GM18861 (cell line): ENCODE measurements at regions not wholly inside any gene's neighbourhood (a gene's known extent, or its start where the extent isn't known, plus 50 kb on each side); places are given as distances from the start of the nearest gene placed in this dataset.

ENCODE experiments used
- ATAC-seq: cut with Tn5 transposase; IDR thresholded peaks from one replicate; pipeline ENCODE4 v1.9.1; 2021; ENCODE audit not compliant: unreplicated experiment

DNA sequence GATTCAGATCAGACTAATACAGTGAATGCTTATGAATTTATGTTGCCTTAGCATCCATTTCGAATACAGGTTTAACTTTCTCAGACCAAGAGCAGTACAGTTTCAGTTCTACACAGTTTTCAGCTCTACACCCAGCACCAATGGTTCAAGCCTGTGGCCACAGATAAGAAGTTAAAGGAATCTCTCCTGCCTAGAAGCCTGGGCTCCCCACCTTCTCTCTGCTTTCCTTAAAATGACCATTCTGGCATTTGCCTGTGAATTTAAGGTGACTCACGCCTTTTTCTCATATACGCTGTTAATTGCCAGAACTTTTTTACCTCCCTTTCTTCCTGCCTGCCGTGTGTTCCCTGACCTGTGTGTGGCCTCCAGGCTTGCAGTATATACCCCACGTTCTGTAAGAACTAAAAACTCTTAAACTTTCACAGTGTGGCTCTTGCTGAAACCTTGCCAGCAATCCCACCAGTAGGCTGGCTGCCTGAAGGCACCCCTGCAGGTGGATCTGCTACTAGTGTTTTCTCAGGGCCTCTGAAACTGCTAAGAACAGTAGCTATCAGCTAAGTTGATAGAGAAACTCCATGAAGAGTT is 692.8 kb upstream of the CDH18 start:
- no peak for ATAC-seq

DNA sequence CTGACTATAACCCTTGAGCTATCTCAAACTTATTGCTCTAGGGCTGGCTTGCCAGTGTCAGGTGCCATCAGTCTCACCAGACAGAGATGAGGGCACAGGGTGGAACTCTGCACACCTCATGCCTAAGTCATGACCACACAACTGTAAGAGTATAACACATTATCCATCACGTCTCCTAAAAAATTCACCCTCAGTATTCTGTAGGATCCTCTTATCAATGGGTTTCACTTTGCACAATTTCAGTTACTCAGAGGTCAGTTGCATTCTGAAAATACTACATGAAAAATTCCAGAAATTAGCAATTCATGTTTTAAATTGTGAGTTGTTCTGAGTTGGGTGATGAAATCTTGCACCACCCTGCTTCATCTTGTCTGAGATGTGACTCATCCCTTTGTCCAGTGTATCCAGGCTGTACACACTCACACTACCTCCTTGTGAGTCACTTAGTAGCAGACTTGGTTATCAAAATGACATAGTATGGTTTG is 690.9 kb upstream of the CDH18 start:
- no peak for ATAC-seq

DNA sequence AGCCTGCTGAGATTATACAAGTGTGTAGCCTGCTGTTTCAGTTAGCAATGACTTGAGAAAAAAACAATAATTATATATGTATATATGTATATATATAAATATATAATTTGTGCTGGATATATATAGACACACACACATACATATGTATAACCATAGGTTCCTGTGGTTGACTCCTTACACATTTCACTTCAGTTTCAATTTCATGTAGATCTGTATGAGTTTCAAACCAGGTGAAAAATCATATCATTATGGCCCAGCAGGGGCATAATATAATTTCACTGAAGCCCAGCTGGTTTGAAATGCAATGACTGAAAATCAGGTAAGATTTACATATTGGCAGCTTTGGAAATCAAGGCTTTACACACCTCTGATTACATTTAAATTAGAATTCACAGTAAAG is 690.4 kb upstream of the CDH18 start:
- ATAC-seq = no peak

GRCh38 chr5:20660588-20660987 is 672.6 kb upstream of the CDH18 start:
- no peak for ATAC-seq

DNA sequence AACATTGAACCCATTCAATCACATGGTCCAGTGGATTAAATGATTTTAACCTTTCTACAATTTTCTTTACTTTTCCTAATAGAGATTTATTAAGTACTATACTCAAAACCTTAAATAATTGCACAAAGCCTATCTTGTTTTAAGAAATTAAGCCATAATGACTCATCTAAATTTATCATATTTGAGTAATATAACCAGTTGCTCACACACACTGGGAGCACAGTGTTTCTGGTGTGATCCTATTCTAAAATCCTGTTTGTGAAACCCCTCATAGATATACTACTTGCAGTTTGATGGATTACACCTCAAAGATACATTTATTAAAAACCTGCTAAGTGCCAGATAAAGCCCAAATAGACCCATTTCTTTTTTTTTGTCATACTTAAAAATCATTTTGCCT is 668.3 kb upstream of the CDH18 start:
- ATAC-seq = no peak

DNA sequence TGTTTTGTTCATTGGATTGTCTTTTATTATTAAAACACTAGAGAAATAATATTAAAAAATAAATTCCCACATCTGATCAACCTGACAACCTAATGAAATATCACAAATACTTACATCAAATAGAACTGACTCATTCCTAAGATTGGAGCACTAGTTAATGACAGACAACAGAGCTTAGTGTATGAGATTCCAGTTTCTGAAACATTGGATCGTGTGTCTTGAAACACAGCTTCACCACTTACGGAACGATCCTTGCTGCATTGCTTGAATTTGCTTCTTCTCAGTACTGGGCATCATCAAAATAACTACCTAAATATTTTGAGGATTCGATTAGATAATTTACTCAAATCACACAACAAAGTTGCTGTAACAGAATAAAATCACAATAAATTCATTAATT is 667.2 kb upstream of the CDH18 start:
- no peak for ATAC-seq

DNA sequence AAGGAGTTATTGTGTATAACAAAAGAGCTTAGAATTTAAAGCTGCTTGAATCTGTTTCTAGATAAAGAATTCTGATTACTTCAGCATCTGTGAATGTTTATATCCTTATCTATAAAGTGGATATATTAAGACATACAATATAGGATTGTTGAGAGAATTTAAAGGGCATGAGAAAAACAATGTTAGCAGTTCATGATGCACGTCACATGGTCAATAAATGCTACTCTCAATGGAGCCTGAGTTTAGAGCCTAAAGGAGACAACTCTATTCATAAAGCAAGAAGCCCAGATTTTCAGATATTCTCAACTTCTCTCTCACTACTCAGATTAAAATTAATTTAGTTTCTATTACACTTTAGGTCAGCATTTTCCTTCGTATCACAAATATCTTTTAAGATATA is 666.7 kb upstream of the CDH18 start:
- ATAC-seq = no peak

GRCh38 chr5:20654033-20654432 is 666.0 kb upstream of the CDH18 start:
- no peak for ATAC-seq

DNA sequence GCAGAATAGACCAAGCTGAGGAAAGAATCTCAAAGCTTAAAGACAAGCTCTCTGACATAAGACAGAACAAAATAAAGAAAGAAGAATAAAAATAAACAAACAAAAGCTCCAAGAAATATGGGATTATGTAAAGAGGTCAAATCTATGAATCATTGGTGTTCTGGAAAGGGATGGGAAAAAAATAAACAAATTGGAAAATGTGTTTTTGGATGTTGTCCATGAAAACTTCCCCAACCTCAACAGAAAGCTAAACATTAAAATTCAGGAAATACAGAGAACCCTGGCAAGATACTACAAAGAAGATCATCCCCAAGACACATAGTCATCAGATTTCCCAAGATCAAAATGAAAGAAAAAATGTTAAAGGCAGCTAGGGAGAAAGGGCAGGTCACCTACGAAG is 662.0 kb upstream of the CDH18 start:
- ATAC-seq = no peak

DNA sequence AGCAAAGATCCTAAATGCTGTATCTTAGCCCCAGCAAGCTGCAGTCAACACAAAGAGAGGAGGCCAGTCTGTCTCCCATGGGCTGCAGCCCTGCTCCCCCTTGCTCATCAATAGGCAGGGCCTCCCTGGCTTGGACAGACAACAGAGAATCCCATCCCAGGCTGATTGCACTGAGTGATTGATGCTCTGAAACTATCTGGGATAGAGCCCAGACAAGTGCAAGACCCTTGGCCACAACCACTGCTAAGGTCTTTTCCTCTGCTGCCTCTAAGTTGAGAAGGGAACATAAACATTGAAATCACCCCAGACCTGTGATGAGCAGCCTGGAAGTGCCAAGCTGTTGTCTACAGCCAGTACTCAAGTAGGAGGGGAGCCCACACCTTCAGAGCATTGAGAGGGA is 661.0 kb upstream of the CDH18 start:
- ATAC-seq = no peak

GRCh38 chr5:20636686-20637085 is 648.7 kb upstream of the CDH18 start:
- ATAC-seq = no peak

DNA sequence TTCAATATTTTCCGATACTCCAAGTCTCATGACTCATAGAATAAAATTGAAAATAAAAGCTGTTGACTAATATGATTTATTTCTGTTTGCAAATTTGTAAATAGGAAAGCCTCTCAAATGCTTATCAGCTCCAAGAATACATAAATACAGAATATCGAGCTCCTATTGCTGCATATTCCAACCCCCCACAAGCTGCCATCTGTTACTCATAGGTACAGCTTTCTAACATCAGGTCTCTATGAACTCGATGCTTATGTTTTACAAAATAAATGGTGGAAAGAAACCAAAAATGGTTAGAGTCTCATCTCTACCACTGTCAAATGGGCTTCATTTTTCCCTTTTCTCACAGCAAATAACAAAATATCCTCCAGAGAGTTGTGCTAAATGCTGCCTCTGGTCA is 631.6 kb upstream of the CDH18 start:
- no peak for ATAC-seq

DNA sequence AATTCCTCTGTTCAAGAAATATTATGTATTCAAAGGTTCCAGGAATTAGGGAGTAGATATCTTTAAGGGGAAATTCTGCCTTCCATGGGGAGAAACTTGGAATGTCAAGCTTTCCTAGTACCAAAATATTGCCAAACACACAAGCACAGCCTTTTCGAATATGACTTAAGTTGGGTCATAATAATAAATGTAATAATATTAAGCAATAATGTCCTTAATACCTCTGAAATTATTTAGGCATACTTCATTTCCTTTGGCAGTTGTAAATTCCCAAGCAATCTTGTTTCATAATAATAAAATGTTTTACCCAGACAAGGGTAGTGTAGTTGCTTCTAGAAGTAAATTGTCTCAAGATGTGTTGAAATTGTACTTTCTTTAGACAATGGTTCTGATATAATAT is 630.3 kb upstream of the CDH18 start:
- ATAC-seq = no peak

DNA sequence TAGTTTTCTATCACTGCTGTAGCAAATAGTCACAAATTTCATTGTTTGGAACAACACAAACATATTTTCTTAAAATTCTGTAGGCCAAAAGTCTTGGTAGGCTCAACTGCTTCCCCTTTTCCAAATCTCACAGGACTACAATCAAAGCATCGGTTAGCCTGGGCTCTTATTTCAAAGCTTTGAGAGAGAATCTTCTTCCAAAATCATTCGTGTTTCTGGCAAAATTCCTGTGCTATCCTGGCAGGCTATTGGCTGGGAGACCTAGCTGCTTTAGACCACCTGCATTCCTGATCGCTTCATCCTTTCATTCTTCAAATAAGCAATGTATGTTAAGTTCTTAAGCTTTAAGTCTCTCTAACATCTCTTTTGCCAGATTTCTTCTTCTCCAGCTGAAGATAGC is 629.8 kb upstream of the CDH18 start:
- ATAC-seq = no peak

DNA sequence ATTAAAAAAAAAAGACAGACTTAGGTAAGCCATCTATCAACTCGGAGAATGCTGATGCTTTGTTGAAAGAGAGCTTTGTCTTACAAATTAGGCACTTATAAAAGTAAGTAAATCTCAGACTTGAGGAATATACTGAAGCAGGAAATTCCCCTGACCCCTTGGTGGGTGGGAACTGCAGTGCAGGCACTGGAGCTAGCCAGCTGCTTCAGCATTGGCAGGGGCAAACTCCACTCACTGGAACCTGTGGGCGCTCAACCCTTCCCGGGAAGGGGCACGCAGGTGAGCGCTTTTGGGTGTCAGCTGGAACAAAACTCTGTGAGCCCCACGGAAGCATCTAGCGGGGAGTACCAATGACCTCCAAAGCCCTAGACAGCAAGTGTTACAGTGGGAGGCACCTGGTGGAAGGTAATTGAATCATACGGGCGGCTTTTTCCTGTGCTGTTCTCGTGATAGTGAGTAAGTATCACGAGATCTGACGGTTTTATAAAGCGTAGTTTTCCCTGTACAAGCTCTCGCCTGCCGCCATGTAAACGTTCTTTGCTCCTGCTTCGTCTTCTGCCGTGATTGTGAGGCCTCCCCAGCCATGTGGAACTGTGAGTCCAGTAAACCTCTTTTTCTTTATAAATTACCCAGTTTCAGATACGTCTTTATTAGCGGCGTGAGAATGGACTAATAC is 628.0 kb upstream of the CDH18 start:
- no peak for ATAC-seq

GRCh38 chr5:20611620-20612019 is 623.6 kb upstream of the CDH18 start:
- no peak for ATAC-seq

DNA sequence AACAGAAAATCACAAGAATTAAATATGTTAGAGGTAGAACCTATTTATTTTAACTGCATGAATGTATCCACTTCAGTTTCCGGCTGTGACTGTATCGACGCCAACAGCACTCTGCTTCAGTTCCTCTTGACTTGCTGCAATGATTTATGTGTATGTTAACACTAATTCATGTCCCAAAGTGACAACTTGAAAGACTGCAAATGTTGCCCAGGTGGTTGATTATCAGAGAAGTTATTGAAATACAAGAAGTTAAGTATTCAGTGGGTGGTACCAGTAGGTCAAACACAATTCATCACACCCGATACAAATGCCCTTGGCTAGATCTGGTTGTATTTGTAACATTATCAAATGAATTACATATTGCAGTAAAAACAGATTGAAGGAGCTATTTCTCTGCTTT is 622.7 kb upstream of the CDH18 start:
- no peak for ATAC-seq

- no peak for ATAC-seq
Observed at GRCh38 chr5:20609126-20609525, 621.1 kb upstream of the CDH18 start.

DNA sequence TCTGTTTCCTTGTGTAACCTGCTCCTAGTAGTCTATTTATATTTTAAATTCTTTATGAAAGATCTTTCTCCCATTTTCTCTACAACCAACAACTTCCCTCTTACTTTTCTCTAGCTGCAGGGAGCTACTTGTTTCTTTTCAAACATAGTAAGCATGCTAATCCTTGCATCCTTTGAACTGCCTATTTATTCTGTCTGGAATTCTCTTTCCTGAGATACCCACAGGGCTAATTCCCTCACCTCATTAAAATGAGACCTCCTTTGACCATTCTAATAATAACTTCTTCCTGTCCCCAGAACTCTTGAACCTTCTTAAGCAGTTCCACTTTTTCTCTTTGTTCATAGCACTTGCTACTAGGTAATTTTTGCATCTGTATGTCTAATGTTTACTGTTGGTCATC is 620.6 kb upstream of the CDH18 start:
- ATAC-seq = no peak

DNA sequence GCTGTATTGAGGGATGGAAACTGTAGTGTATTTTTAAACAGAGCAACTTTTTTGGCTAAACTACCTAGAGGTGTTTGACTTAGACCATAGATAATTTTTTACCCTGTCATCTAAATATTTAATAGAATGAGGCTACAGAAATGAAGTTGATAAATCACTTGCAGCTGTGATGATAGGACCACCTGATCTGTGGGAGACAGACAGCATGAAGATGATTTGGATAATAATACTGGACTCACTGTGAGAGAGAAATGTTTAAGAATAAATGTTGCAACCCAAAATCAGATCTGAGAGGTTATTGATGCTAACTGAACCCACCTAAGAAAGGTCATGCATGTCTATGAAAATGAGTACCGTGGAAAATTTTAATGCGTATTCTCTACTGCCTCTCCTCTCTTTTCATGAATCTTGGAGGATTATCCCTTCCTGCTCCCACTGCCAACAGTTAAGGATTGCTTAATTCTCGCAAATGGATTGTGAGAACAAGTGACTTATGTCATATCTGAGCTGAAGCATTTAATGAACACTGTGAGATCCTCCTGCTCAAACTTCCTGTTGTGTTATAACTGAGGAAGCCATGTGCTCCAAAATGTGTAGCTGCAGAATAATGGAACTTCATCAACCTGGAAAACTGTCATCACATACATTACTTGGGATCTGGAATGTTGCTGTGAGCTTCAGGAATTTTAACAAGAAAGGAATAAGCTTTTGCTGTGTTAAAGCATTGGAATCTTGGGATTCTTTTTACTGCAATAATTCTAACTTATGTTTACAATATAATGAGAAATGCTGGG is 617.9 kb upstream of the CDH18 start:
- no peak for ATAC-seq

DNA sequence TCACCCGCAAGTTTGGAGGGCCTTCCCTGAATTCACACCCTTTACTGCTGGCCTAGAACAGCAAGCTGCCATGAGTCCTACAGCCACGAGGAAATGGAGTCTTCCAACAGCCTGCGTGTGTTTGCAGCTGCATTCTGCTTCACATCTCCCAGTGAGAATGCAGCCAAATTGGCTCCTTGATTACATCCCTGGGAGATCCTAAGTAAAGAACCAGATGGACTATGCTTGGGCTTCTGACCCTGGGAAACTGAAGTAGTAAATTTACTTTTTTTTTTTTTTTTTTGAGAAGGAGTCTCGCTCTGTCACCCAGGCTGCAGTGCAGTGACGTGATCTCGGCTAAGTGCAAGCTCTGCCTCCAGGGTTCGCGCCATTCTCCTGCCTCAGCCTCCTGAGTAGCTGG is 617.0 kb upstream of the CDH18 start:
- no peak for ATAC-seq

DNA sequence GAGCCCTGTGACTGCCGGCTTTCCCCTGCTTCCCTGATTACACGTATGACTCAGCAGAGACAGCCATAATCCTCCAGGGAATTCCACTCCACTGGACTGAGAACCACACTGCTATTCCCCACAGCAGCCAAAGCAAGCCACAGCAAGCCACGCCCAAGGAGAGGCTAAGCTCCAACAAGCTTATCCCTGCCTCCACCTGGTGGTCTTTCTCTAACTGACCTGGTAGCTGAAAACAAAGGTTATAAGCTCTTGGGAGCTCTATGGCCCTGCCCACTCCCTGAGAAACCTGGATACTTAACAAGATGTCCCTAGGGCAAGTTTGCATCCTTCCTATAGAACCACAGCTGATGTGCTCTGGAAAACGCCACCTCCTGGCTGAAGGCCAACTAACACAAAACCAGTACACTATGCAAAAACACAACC is 613.7 kb upstream of the CDH18 start:
- no peak for ATAC-seq
